OCI-LY1 (cell line): ENCODE measurements at regions not wholly inside any gene's neighbourhood (a gene's known extent, or its start where the extent isn't known, plus 50 kb on each side); places are given as distances from the start of the nearest gene placed in this dataset.

Source experiments
- H2AFZ ChIP-seq: fragments of 200-600 bp; sonication (generic), shearing (Covaris generic); 2 replicates; pipeline ENCODE4 v1.6.0; 2014; ENCODE audit warnings: antibody characterized with exemption, mild to moderate bottlenecking, low read length
- H3F3A ChIP-seq: fragments of 200-600 bp; sonication (generic), shearing (Covaris generic); 2 replicates; pipeline ENCODE4 v1.6.0; 2014; ENCODE audit warnings: mild to moderate bottlenecking, antibody characterized with exemption, low read length, moderate library complexity; ENCODE audit not compliant: insufficient read depth
- H3K27ac ChIP-seq: fragments of 200-600 bp; sonication (generic); 2 replicates; pipeline ENCODE4 v1.5.1; 2014; ENCODE audit warnings: low read length, mixed run types, mild to moderate bottlenecking, low read depth; ENCODE audit not compliant: poor library complexity, severe bottlenecking
- H3K27me3 ChIP-seq: fragments of 200-600 bp; sonication (generic); 2 replicates; pipeline ENCODE4 v1.6.0; 2014; ENCODE audit warnings: antibody characterized with exemption, mild to moderate bottlenecking, low read length, moderate library complexity; ENCODE audit not compliant: insufficient read depth
- H3K36me3 ChIP-seq: fragments of 200-600 bp; sonication (generic); 2 replicates; pipeline ENCODE4 v1.6.1; 2014; ENCODE audit warnings: mild to moderate bottlenecking, antibody characterized with exemption, low read length, moderate library complexity, mixed read lengths; ENCODE audit not compliant: insufficient read depth
- H3K4me1 ChIP-seq: fragments of 200-600 bp; sonication (generic); 2 replicates; pipeline ENCODE4 v1.5.1; 2014; ENCODE audit warnings: mild to moderate bottlenecking, low read length, moderate library complexity; ENCODE audit not compliant: insufficient read depth, severe bottlenecking
- H3K4me2 ChIP-seq: fragments of 200-600 bp; sonication (generic), shearing (Covaris generic); 2 replicates; pipeline ENCODE4 v1.6.1; 2014; ENCODE audit warnings: low read length
- H3K4me3 ChIP-seq: fragments of 200-600 bp; sonication (generic); 2 replicates; pipeline ENCODE4 v1.5.1; 2014; ENCODE audit warnings: low read length, low read depth, mild to moderate bottlenecking, mixed read lengths; ENCODE audit not compliant: poor library complexity, severe bottlenecking
- H3K79me2 ChIP-seq: fragments of 200-600 bp; shearing (Covaris generic); 2 replicates; pipeline ENCODE4 v1.6.1; 2016; ENCODE audit warnings: mixed run types, low read length, mixed read lengths; ENCODE audit not compliant: insufficient read depth
- H3K9ac ChIP-seq: fragments of 200-600 bp; sonication (generic), shearing (Covaris generic); 2 replicates; pipeline ENCODE4 v1.6.1; 2014; ENCODE audit warnings: mild to moderate bottlenecking, low read length, mixed read lengths
- H3K9me2 ChIP-seq: fragments of 200-600 bp; sonication (generic), shearing (Covaris generic); 2 replicates; pipeline ENCODE4 v1.6.1; 2014; ENCODE audit warnings: low read depth, mild to moderate bottlenecking, low read length, mixed read lengths
- H3K9me3 ChIP-seq: fragments of 200-600 bp; shearing (Covaris generic); 2 replicates; pipeline ENCODE4 v1.6.1; 2014; ENCODE audit warnings: low read length, mixed read lengths
- H4K20me1 ChIP-seq: fragments of 200-600 bp; sonication (generic), shearing (Covaris generic); 2 replicates; pipeline ENCODE4 v1.6.0; 2016; ENCODE audit warnings: mild to moderate bottlenecking, low read length; ENCODE audit not compliant: insufficient read depth
- CTCF ChIP-seq: fragments of 200-600 bp; sonication (generic), shearing (Covaris generic); IDR thresholded peaks from 2 replicates; pipeline ENCODE4 v1.5.1; 2017; ENCODE audit warnings: mild to moderate bottlenecking, antibody characterized with exemption, low read length, moderate library complexity, mixed read lengths
- EZH2 ChIP-seq: fragments of 200-600 bp; sonication (generic), shearing (Covaris generic); IDR thresholded peaks from 2 replicates; pipeline ENCODE4 v1.8.0; 2017; ENCODE audit warnings: borderline replicate concordance, mixed run types, mild to moderate bottlenecking, antibody characterized with exemption, low read length, moderate library complexity, mixed read lengths

- Histone ChIP-seq H3F3A (no peaks in the 10 kb centered on the region), H4K20me1 (no peaks in the 10 kb centered on the region), H3K4me2 (no peak overlapping the region), H3K4me1 (no peaks in the 10 kb centered on the region), H3K4me3 (no peak overlapping the region), H3K36me3 (no peaks in the 10 kb centered on the region), H3K27ac (no peak overlapping the region), H3K9ac (no peak overlapping the region), H3K79me2 (no peaks in the 10 kb centered on the region), H2AFZ (no peak overlapping the region), H3K27me3 (peaks cover 6% of the 10 kb centered on the region; the same call in 1 of the 2 replicates), H3K9me3 (peaks cover 6% of the 10 kb centered on the region), H3K9me2 (no peaks in the 10 kb centered on the region)
- no peak for TF ChIP-seq EZH2
- TF ChIP-seq CTCF, result no peak
Measured at GRCh38 chr14:104477666-104478380, 101.7 kb upstream of the C14orf180 start.

DNA sequence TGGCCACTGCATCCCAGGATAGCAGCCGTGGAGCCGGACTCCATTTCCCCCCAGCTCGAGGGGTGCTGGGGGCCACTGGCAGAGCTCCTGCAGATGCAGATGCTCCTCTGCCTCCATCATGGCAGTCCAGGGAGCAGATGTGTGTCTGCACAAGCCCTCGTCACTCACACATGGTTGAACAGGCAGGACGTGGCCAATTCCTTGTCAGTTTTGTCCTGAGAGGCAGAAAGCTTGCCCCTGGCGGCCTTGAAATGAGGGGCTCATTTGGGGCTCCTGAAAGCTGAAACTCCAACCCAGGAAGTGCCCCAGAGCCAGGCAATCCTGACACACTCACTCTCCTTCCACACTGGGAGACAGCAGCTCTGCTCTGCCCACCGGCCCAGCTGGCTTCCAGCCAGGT, 100.9 kb upstream of the C14orf180 start:
- Histone ChIP-seq H3F3A (no peaks in the 10 kb centered on the region), H2AFZ (no peak overlapping the region), H3K9me3 (peaks cover 8% of the 10 kb centered on the region), H3K36me3 (no peaks in the 10 kb centered on the region), H3K4me3 (no peak overlapping the region), H3K27me3 (peaks cover 8% of the 10 kb centered on the region; the same call in 1 of the 2 replicates), H3K4me1 (no peaks in the 10 kb centered on the region), H3K79me2 (no peaks in the 10 kb centered on the region), H3K27ac (no peak overlapping the region), H3K9me2 (no peaks in the 10 kb centered on the region), H3K9ac (no peak overlapping the region), H3K4me2 (no peak overlapping the region), H4K20me1 (no peaks in the 10 kb centered on the region)
- no peak for TF ChIP-seq EZH2
- no peak for TF ChIP-seq CTCF

- no peaks in the 10 kb centered on the region for H3K36me3 ChIP-seq
- H3K27me3 ChIP-seq, result peaks cover 8% of the 10 kb centered on the region; the same call in 1 of the 2 replicates
- no peaks in the 10 kb centered on the region for H3K79me2 ChIP-seq
- no peak overlapping the region for H2AFZ ChIP-seq
- no peaks in the 10 kb centered on the region for H3K4me1 ChIP-seq
- no peak overlapping the region for H3K27ac ChIP-seq
- no peak overlapping the region for H3K9ac ChIP-seq
- no peak overlapping the region for H3K4me2 ChIP-seq
- H3K4me3 ChIP-seq, result no peak overlapping the region
- H3K9me3 ChIP-seq, result peaks cover 8% of the 10 kb centered on the region
- no peaks in the 10 kb centered on the region for H3K9me2 ChIP-seq
- H3F3A ChIP-seq, result no peaks in the 10 kb centered on the region
- TF ChIP-seq CTCF, result no peak
- TF ChIP-seq EZH2, result no peak
- no peaks in the 10 kb centered on the region for H4K20me1 ChIP-seq
Measured at GRCh38 chr14:104479901-104480300, 99.7 kb upstream of the C14orf180 start.
